ENCODE measurements at regions not wholly inside any gene's neighbourhood (a gene's known extent, or its start where the extent isn't known, plus 50 kb on each side); places are given as distances from the start of the nearest gene placed in this dataset.

DNA sequence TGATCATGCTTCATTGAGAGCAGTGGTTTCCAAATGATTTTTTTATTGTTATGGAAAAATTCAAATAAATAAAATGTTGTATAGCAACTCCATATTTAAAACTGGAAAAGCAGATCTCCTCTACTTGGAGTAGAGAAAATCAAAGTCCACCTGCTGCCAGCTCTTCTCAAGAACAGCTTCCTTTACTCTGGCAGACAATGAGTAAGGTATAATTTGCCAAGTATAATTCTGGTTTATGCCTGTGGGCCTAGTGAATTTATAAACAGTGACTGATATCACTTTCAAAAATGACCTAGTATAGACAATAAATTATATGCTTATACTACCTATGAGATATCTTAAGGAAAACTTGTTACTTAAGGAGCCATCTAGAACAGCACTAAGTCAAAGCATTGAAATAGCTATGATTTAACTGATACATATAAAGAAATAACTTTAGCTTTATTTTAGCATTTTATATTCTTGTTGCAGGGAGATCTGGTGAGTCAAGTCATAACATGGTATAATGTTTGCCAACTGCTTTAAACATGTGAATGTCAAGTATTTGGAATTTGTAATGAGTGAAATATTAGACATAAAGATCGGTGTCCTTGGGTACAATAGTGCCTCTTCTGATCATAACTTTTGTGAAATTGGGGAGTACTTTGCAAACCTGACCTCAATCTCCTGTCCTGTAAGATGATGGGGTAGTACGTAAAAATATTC is 1389.1 kb upstream of the PIK3C3 start:
- FAIRE-seq (no peak), DNase-seq (ENCODE audit: low read depth, low spot score) (no peak)
- Histone ChIP-seq H3K27me3 (ENCODE audit: control insufficient read depth in 2 of 2, insufficient read depth in 2 of 2, low read length in 2 of 2) (no peaks in the 10 kb centered on the region), H3K9me3 (replicated peaks; ENCODE audit: control insufficient read depth, insufficient read depth, low read length) (peaks cover 3% of the 10 kb centered on the region), H3K4me3 (replicated peaks in 1 of 3; ENCODE audit: insufficient read depth in 1 of 3, low read depth in 1 of 3, low read length in 3 of 3) (no peak overlapping the region), H3K9ac (replicated peaks; ENCODE audit: extremely low read depth, insufficient read depth, low read length) (no peak overlapping the region), H4K20me1 (replicated peaks; ENCODE audit: control insufficient read depth, extremely low read depth, insufficient read depth, low read length) (no peaks in the 10 kb centered on the region), H3K79me2 (ENCODE audit: control insufficient read depth, insufficient read depth, low read length) (no peaks in the 10 kb centered on the region), H2AFZ (ENCODE audit: low read depth, low read length) (no peak overlapping the region), H3K4me1 (ENCODE audit: control insufficient read depth, extremely low read depth, insufficient read depth, low read length) (no peaks in the 10 kb centered on the region), H3K9me1 (replicated peaks; ENCODE audit: control insufficient read depth, extremely low read depth, insufficient read depth, low read length) (no peaks in the 10 kb centered on the region), H3K4me2 (ENCODE audit: insufficient read depth, low read length) (no peak overlapping the region), H3K27ac (ENCODE audit: insufficient read depth, low read depth, low read length) (no peak overlapping the region), H3K36me3 (ENCODE audit: control insufficient read depth in 2 of 2, extremely low read depth in 1 of 2, insufficient read depth in 2 of 2, low read length in 2 of 2) (no peaks in the 10 kb centered on the region)
- TF ChIP-seq FOS (IDR thresholded peaks at IDR 0.05; ENCODE audit: borderline replicate concordance, insufficient read depth, low read length) = no peak
- TF ChIP-seq GATA2 (IDR thresholded peaks at IDR 0.05; ENCODE audit: insufficient read depth, insufficient read length, low read depth, low read length) = no peak
- no peak for TF ChIP-seq JUN (IDR thresholded peaks at IDR 0.05; ENCODE audit: borderline replicate concordance, insufficient read depth, insufficient read length, low read depth)
- TF ChIP-seq POLR2AphosphoS5 (IDR thresholded peaks at IDR 0.05; ENCODE audit: insufficient read depth, low read depth, low read length) = no peak
- no peak for TF ChIP-seq POLR2A (IDR thresholded peaks at IDR 0.05; ENCODE audit: low read depth, low read length)
- TF ChIP-seq MYC (IDR thresholded peaks at IDR 0.05; ENCODE audit: low read depth, low read length) = no peak
- no peak for TF ChIP-seq EZH2 (IDR thresholded peaks at IDR 0.05; ENCODE audit: borderline replicate concordance, low read depth, low read length, severe bottlenecking)
- TF ChIP-seq, protein P1, sequence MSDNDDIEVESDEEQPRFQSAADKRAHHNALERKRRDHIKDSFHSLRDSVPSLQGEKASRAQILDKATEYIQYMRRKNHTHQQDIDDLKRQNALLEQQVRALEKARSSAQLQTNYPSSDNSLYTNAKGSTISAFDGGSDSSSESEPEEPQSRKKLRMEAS (IDR thresholded peaks at IDR 0.05; ENCODE audit: insufficient read depth, insufficient read length) = no peak
- TF ChIP-seq, protein P2, sequence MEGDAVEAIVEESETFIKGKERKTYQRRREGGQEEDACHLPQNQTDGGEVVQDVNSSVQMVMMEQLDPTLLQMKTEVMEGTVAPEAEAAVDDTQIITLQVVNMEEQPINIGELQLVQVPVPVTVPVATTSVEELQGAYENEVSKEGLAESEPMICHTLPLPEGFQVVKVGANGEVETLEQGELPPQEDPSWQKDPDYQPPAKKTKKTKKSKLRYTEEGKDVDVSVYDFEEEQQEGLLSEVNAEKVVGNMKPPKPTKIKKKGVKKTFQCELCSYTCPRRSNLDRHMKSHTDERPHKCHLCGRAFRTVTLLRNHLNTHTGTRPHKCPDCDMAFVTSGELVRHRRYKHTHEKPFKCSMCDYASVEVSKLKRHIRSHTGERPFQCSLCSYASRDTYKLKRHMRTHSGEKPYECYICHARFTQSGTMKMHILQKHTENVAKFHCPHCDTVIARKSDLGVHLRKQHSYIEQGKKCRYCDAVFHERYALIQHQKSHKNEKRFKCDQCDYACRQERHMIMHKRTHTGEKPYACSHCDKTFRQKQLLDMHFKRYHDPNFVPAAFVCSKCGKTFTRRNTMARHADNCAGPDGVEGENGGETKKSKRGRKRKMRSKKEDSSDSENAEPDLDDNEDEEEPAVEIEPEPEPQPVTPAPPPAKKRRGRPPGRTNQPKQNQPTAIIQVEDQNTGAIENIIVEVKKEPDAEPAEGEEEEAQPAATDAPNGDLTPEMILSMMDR (IDR thresholded peaks at IDR 0.05; ENCODE audit: extremely low read depth in 1 of 2, insufficient read depth in 1 of 2, low read depth in 1 of 2, low read length in 2 of 2) = no peak
- intact Hi-C loops (cut with micrococcal nuclease) (no loop called here), dilution Hi-C loops (cut with MboI; ENCODE audit: extremely low pct_ligation_motif_present, low sequenced_read_pairs) (no loop called here)
- CTCF ChIA-PET = no interaction called here
- BruUV-seq (replicated peaks) = no TSS peak
- POLR2A ChIA-PET = no interaction called here

Measured in endothelial cell of umbilical vein (primary cell).